RPMI7951 (cell line): ENCODE measurements at regions not wholly inside any gene's neighbourhood (a gene's known extent, or its start where the extent isn't known, plus 50 kb on each side); places are given as distances from the start of the nearest gene placed in this dataset.
"Not testable (repeated sequence)": the region's sequence is repeated elsewhere in the genome, so short reads cannot be mapped to it uniquely, and the experiment has no call there.

Source experiments
- DNase-seq: peaks from one replicate; pipeline ENCODE4 v3.0.0-alpha.2; 2012; ENCODE audit warnings: low read depth

- DNase-seq, result peak; percentile 34
Measured at GRCh38 chr2:84373391-84373790, 85.7 kb downstream of the SUCLG1 start.

GRCh38 chr2:84362541-84362940 is 96.5 kb downstream of the SUCLG1 start:
- DNase-seq, result no peak

- DNase-seq, result peak; percentile 95
Measured at GRCh38 chr2:84338069-84338468, 121.0 kb downstream of the SUCLG1 start.

- no peak for DNase-seq
Measured at GRCh38 chr2:84327645-84328249, 131.3 kb downstream of the SUCLG1 start.

GRCh38 chr2:84326831-84327432 is 132.1 kb downstream of the SUCLG1 start:
- DNase-seq, result no peak

GRCh38 chr2:84323890-84324289 is 135.2 kb downstream of the SUCLG1 start:
- DNase-seq, result no peak

- DNase-seq, result peak; percentile 29
Measured at GRCh38 chr2:84320940-84321339, 138.1 kb downstream of the SUCLG1 start.

GRCh38 chr2:84319581-84319980 is 139.5 kb downstream of the SUCLG1 start:
- peak; percentile 52 for DNase-seq

- DNase-seq, result no peak
Measured at GRCh38 chr2:84317135-84317534, 141.9 kb downstream of the SUCLG1 start.

- peak; percentile 68 for DNase-seq
Measured at GRCh38 chr2:84314901-84315330, 144.2 kb downstream of the SUCLG1 start.

GRCh38 chr2:84314250-84314649 is 144.8 kb downstream of the SUCLG1 start:
- no peak for DNase-seq

- DNase-seq, result no peak
Measured at GRCh38 chr2:84309281-84309680, 149.8 kb downstream of the SUCLG1 start.

GRCh38 chr2:84306361-84306760 is 152.7 kb downstream of the SUCLG1 start:
- no peak for DNase-seq

- DNase-seq, result peak; percentile 47
Measured at GRCh38 chr2:84302513-84303412, 156.3 kb downstream of the SUCLG1 start.

GRCh38 chr2:84301717-84302116 is 157.4 kb downstream of the SUCLG1 start:
- no peak for DNase-seq

GRCh38 chr2:84300696-84301029 is 158.4 kb downstream of the SUCLG1 start:
- DNase-seq, result no peak

GRCh38 chr2:84300001-84300695 is 158.9 kb downstream of the SUCLG1 start:
- DNase-seq, result not testable (repeated sequence)

- DNase-seq, result no peak
Measured at GRCh38 chr2:84299211-84299775, 159.8 kb downstream of the SUCLG1 start.

- peak; percentile 32 for DNase-seq
Measured at GRCh38 chr2:84297155-84297554, 161.9 kb downstream of the SUCLG1 start.

- no peak for DNase-seq
Measured at GRCh38 chr2:84293791-84294380, 165.2 kb downstream of the SUCLG1 start.

- DNase-seq, result no peak
Measured at GRCh38 chr2:84292545-84292944, 166.5 kb downstream of the SUCLG1 start.

GRCh38 chr2:84290537-84290936 is 168.5 kb downstream of the SUCLG1 start:
- no peak for DNase-seq
